A549 (cell line): ENCODE measurements at regions not wholly inside any gene's neighbourhood (a gene's known extent, or its start where the extent isn't known, plus 50 kb on each side); places are given as distances from the start of the nearest gene placed in this dataset.

ENCODE experiments used
- CTCF ChIP-seq: fragments of >200 bp; sonication (Bioruptor Twin); formaldehyde crosslinking; IDR thresholded peaks from 3 replicates; pipeline ENCODE4 v1.5.1; 2016
- EP300 ChIP-seq, 2 experiments: fragments of >200 bp; sonication (Bioruptor Twin); formaldehyde crosslinking; IDR thresholded peaks; 2 replicates in 1 of 2; 3 replicates in 1 of 2; pipeline ENCODE4 v1.6.1; 2016 to 2017
- NR3C1 ChIP-seq: fragments of >200 bp; sonication (Bioruptor Twin); formaldehyde crosslinking; IDR thresholded peaks from 3 replicates; pipeline ENCODE4 v1.6.1; 2017
- PBX3 ChIP-seq: IDR thresholded peaks from 2 replicates; pipeline ENCODE4 v1.6.1; 2012
- POLR2A ChIP-seq: IDR thresholded peaks from 2 replicates; pipeline ENCODE4 v1.6.1; 2012; ENCODE audit warnings: mild to moderate bottlenecking, low read length
- RAD21 ChIP-seq, 2 experiments: fragments of >200 bp in 1 of 2; sonication (Bioruptor Twin) in 1 of 2; formaldehyde crosslinking in 1 of 2; IDR thresholded peaks in 1 of 2; conservative IDR thresholded peaks in 1 of 2; 2 replicates in 1 of 2; 3 replicates in 1 of 2; pipeline ENCODE4 v1.6.1; 2012 to 2018; ENCODE audit warnings: inconsistent platforms in 1 of 2

- TF ChIP-seq CTCF (no peak), RAD21 (conservative IDR thresholded peaks at IDR 0.05 in 1 of 2, IDR thresholded peaks at IDR 0.05 in 1 of 2) (no peak), POLR2A (no peak), NR3C1 (no peak), PBX3 (no peak), EP300 (IDR thresholded peaks at IDR 0.05) (no peak)
Observed at GRCh38 chr6:2554651-2555260, 196.0 kb downstream of the MYLK4 start.
